Karpas-422 (cell line): ENCODE measurements at regions not wholly inside any gene's neighbourhood (a gene's known extent, or its start where the extent isn't known, plus 50 kb on each side); places are given as distances from the start of the nearest gene placed in this dataset.

ENCODE experiments used
- DNase-seq: peaks from one replicate; pipeline ENCODE4 v3.0.0-alpha.2; 2015
- H2AFZ ChIP-seq: fragments of 200-600 bp; sonication (generic); 2 replicates; pipeline ENCODE4 v1.6.1; 2014; ENCODE audit warnings: antibody characterized with exemption, low read length, mixed read lengths
- H3K27ac ChIP-seq: fragments of 200-600 bp; sonication (generic); 2 replicates; pipeline ENCODE4 v1.5.1; 2014; ENCODE audit warnings: mild to moderate bottlenecking, low read length, moderate library complexity
- H3K27me3 ChIP-seq: fragments of 200-600 bp; sonication (generic); 2 replicates; pipeline ENCODE4 v1.6.1; 2014; ENCODE audit warnings: low read length, mixed read lengths
- H3K36me3 ChIP-seq: fragments of 200-600 bp; sonication (generic); 2 replicates; pipeline ENCODE4 v1.6.1; 2014; ENCODE audit warnings: low read length, mixed read lengths; ENCODE audit not compliant: insufficient read depth
- H3K4me1 ChIP-seq: fragments of 200-600 bp; sonication (generic); 2 replicates; pipeline ENCODE4 v1.6.1; 2014; ENCODE audit warnings: mild to moderate bottlenecking, low read length, mixed read lengths
- H3K4me2 ChIP-seq: fragments of 200-600 bp; sonication (generic); 2 replicates; pipeline ENCODE4 v1.6.1; 2014; ENCODE audit warnings: low read length, low read depth, mild to moderate bottlenecking; ENCODE audit not compliant: poor library complexity, severe bottlenecking
- H3K4me3 ChIP-seq: fragments of 200-600 bp; sonication (generic); 2 replicates; pipeline ENCODE4 v1.5.1; 2014; ENCODE audit warnings: mild to moderate bottlenecking, antibody characterized with exemption, low read length, mixed read lengths
- H3K79me2 ChIP-seq: fragments of 200-600 bp; sonication (generic); 2 replicates; pipeline ENCODE4 v1.6.1; 2014; ENCODE audit warnings: mild to moderate bottlenecking, low read length, mixed read lengths
- H3K9ac ChIP-seq: fragments of 200-600 bp; sonication (generic); 2 replicates; pipeline ENCODE4 v1.6.0; 2014; ENCODE audit warnings: low read length
- H3K9me2 ChIP-seq: fragments of 200-600 bp; sonication (generic), shearing (Covaris generic); replicated peaks from 2 replicates; pipeline ENCODE4 v1.6.0; 2014; ENCODE audit warnings: mild to moderate bottlenecking, low read length, moderate library complexity; ENCODE audit not compliant: insufficient read depth
- H3K9me3 ChIP-seq: fragments of 300-700, 200-600 bp; sonication (generic); 2 replicates; pipeline ENCODE4 v1.6.1; 2014; ENCODE audit warnings: low read length, mixed read lengths
- H4K20me1 ChIP-seq: fragments of 200-600 bp; sonication (generic); 2 replicates; pipeline ENCODE4 v1.6.1; 2014; ENCODE audit warnings: mild to moderate bottlenecking, antibody characterized with exemption, low read length, low read depth; ENCODE audit not compliant: insufficient read depth

- no peak overlapping the region for H3K9ac ChIP-seq
- H3K4me2 ChIP-seq = no peak overlapping the region
- no peaks in the 10 kb centered on the region for H3K36me3 ChIP-seq
- H3K27ac ChIP-seq = no peak overlapping the region
- no peak overlapping the region for H3K4me3 ChIP-seq
- no peaks in the 10 kb centered on the region for H3K9me2 ChIP-seq
- no peaks in the 10 kb centered on the region for H4K20me1 ChIP-seq
- no peaks in the 10 kb centered on the region for H3K4me1 ChIP-seq
- no peaks in the 10 kb centered on the region for H3K79me2 ChIP-seq
- no peak overlapping the region for H2AFZ ChIP-seq
- DNase-seq = no peak
- H3K27me3 ChIP-seq = no peaks in the 10 kb centered on the region
- H3K9me3 ChIP-seq = peaks cover 11% of the 10 kb centered on the region
These were observed 1017.6 kb downstream of the SORCS3 start for GRCh38 chr10:105658696-105659095.

DNA sequence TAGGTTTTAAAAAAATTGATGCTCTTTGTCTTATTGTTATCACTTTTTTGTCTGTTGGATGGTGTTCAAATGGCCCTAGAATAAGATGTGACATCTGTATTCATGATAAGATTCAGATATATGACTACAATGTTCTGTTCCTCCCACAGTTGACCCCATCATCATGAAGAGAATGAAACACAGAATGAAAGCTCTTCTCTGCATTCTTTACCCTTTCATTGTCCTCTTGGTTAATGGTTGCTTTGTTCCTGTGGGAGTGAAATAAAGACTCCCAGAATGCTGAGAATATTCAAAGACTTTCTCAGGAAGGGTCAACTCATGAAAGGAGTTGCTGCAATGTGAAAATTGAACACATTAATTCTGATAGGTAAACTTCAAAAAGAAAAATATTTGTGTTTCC is 1015.8 kb downstream of the SORCS3 start:
- H2AFZ ChIP-seq = no peak overlapping the region
- H3K9me2 ChIP-seq = no peaks in the 10 kb centered on the region
- H3K9me3 ChIP-seq = peaks cover 12% of the 10 kb centered on the region; the same call in 1 of the 2 replicates
- H3K4me1 ChIP-seq = peaks cover 4% of the 10 kb centered on the region; the same call in 1 of the 2 replicates
- H3K9ac ChIP-seq = no peak overlapping the region
- H3K4me3 ChIP-seq = no peak overlapping the region
- no peak overlapping the region for H3K4me2 ChIP-seq
- no peaks in the 10 kb centered on the region for H3K36me3 ChIP-seq
- no peak overlapping the region for H3K27ac ChIP-seq
- no peaks in the 10 kb centered on the region for H4K20me1 ChIP-seq
- H3K79me2 ChIP-seq = no peaks in the 10 kb centered on the region
- no peaks in the 10 kb centered on the region for H3K27me3 ChIP-seq
- no peak for DNase-seq

- no peak overlapping the region for H3K4me2 ChIP-seq
- no peaks in the 10 kb centered on the region for H3K9me2 ChIP-seq
- H3K79me2 ChIP-seq = no peaks in the 10 kb centered on the region
- no peak overlapping the region for H3K27ac ChIP-seq
- no peaks in the 10 kb centered on the region for H3K36me3 ChIP-seq
- no peak for DNase-seq
- no peak overlapping the region for H2AFZ ChIP-seq
- H4K20me1 ChIP-seq = no peaks in the 10 kb centered on the region
- peaks cover 30% of the 10 kb centered on the region for H3K4me1 ChIP-seq
- H3K4me3 ChIP-seq = no peak overlapping the region
- no peaks in the 10 kb centered on the region for H3K27me3 ChIP-seq
- no peak overlapping the region for H3K9ac ChIP-seq
- H3K9me3 ChIP-seq = peaks cover 11% of the 10 kb centered on the region
These were observed 1009.2 kb downstream of the SORCS3 start for GRCh38 chr10:105650306-105650705.

- H3K9me3 ChIP-seq = peaks cover 12% of the 10 kb centered on the region
- H3K27me3 ChIP-seq = no peaks in the 10 kb centered on the region
- H3K4me1 ChIP-seq = peaks cover 26% of the 10 kb centered on the region
- no peak overlapping the region for H2AFZ ChIP-seq
- H3K9ac ChIP-seq = no peak overlapping the region
- no peaks in the 10 kb centered on the region for H3K36me3 ChIP-seq
- no peaks in the 10 kb centered on the region for H3K9me2 ChIP-seq
- H4K20me1 ChIP-seq = no peaks in the 10 kb centered on the region
- no peak overlapping the region for H3K4me3 ChIP-seq
- no peak overlapping the region for H3K4me2 ChIP-seq
- H3K27ac ChIP-seq = no peak overlapping the region
- DNase-seq = no peak
- no peaks in the 10 kb centered on the region for H3K79me2 ChIP-seq
These were observed 1006.3 kb downstream of the SORCS3 start for GRCh38 chr10:105647354-105647753.

GRCh38 chr10:105644978-105645377 is 1003.9 kb downstream of the SORCS3 start:
- no peak for DNase-seq
- Histone ChIP-seq H3K9ac (no peak overlapping the region), H3K27me3 (no peaks in the 10 kb centered on the region), H4K20me1 (no peaks in the 10 kb centered on the region), H3K4me3 (no peak overlapping the region), H3K9me3 (peaks cover 12% of the 10 kb centered on the region), H3K79me2 (no peaks in the 10 kb centered on the region), H3K4me2 (no peak overlapping the region), H3K36me3 (no peaks in the 10 kb centered on the region), H2AFZ (no peak overlapping the region), H3K27ac (no peak overlapping the region), H3K4me1 (peaks cover 15% of the 10 kb centered on the region), H3K9me2 (0 out of 2 replicates have a peak, but pooled peaks cover 2% of the 10 kb centered on the region)

GRCh38 chr10:105644559-105644958 is 1003.5 kb downstream of the SORCS3 start:
- H3K9me2 ChIP-seq = 0 out of 2 replicates have a peak, but pooled peaks cover 2% of the 10 kb centered on the region
- DNase-seq = no peak
- no peaks in the 10 kb centered on the region for H3K79me2 ChIP-seq
- no peak overlapping the region for H3K4me3 ChIP-seq
- no peaks in the 10 kb centered on the region for H3K36me3 ChIP-seq
- no peak overlapping the region for H3K4me2 ChIP-seq
- H3K27ac ChIP-seq = no peak overlapping the region
- H3K9me3 ChIP-seq = peaks cover 12% of the 10 kb centered on the region
- no peaks in the 10 kb centered on the region for H4K20me1 ChIP-seq
- no peak overlapping the region for H2AFZ ChIP-seq
- peaks cover 11% of the 10 kb centered on the region for H3K4me1 ChIP-seq
- no peak overlapping the region for H3K9ac ChIP-seq
- no peaks in the 10 kb centered on the region for H3K27me3 ChIP-seq

- peaks cover 7% of the 10 kb centered on the region for H3K4me1 ChIP-seq
- no peak overlapping the region for H2AFZ ChIP-seq
- H3K36me3 ChIP-seq = no peaks in the 10 kb centered on the region
- 0 out of 2 replicates have a peak, but pooled peaks cover 2% of the 10 kb centered on the region for H3K9me2 ChIP-seq
- H3K79me2 ChIP-seq = no peaks in the 10 kb centered on the region
- no peaks in the 10 kb centered on the region for H4K20me1 ChIP-seq
- H3K9ac ChIP-seq = no peak overlapping the region
- DNase-seq = no peak
- H3K9me3 ChIP-seq = peaks cover 12% of the 10 kb centered on the region
- no peak overlapping the region for H3K4me3 ChIP-seq
- H3K27ac ChIP-seq = no peak overlapping the region
- no peaks in the 10 kb centered on the region for H3K27me3 ChIP-seq
- H3K4me2 ChIP-seq = no peak overlapping the region
These were observed 1003.0 kb downstream of the SORCS3 start for GRCh38 chr10:105644091-105644490.

GRCh38 chr10:105643660-105644059 is 1002.6 kb downstream of the SORCS3 start:
- Histone ChIP-seq H3K9ac (no peak overlapping the region), H3K4me2 (no peak overlapping the region), H4K20me1 (no peaks in the 10 kb centered on the region), H2AFZ (no peak overlapping the region), H3K9me3 (peaks cover 12% of the 10 kb centered on the region), H3K27me3 (no peaks in the 10 kb centered on the region), H3K36me3 (no peaks in the 10 kb centered on the region), H3K4me3 (no peak overlapping the region), H3K9me2 (0 out of 2 replicates have a peak, but pooled peaks cover 2% of the 10 kb centered on the region), H3K4me1 (peaks cover 2% of the 10 kb centered on the region), H3K27ac (no peak overlapping the region), H3K79me2 (no peaks in the 10 kb centered on the region)
- no peak for DNase-seq

DNA sequence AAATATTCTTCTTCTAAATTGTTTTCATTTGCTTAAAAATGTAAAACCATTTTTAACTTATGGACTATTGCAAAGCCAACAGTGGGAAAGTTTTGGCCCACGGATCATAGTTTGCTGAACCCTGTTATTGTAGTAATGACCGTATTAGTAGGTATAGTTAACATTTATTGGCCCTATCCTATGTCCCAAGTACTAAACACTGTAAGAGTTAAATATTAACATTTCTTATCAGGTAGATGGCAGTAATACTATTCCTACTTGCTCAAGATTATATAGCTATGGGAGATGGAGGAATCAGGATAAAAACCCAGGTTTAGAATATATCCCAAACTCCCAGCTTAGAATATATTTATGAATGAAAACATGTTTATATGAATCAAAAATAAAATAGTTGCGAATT is 993.2 kb downstream of the SORCS3 start:
- no peak overlapping the region for H2AFZ ChIP-seq
- H3K4me2 ChIP-seq = no peak overlapping the region
- H3K79me2 ChIP-seq = no peaks in the 10 kb centered on the region
- no peak overlapping the region for H3K4me3 ChIP-seq
- H3K9me2 ChIP-seq = no peaks in the 10 kb centered on the region
- DNase-seq = no peak
- H3K9ac ChIP-seq = no peak overlapping the region
- H3K9me3 ChIP-seq = peaks cover 7% of the 10 kb centered on the region
- H3K36me3 ChIP-seq = no peaks in the 10 kb centered on the region
- no peaks in the 10 kb centered on the region for H4K20me1 ChIP-seq
- no peaks in the 10 kb centered on the region for H3K4me1 ChIP-seq
- H3K27ac ChIP-seq = no peak overlapping the region
- H3K27me3 ChIP-seq = no peaks in the 10 kb centered on the region
